ENCODE measurements at regions not wholly inside any gene's neighbourhood (a gene's known extent, or its start where the extent isn't known, plus 50 kb on each side); places are given as distances from the start of the nearest gene placed in this dataset.

GRCh38 chr10:64097391-64098122, 576.4 kb downstream of the REEP3 start:
- no peak for ATAC-seq (ENCODE audit: low read depth)
- CTCF ChIA-PET, result no interaction called here
- intact Hi-C loops (cut with micrococcal nuclease), result no loop called here
- 100% methylated on average over 1 of the region's 9 CpGs for WGBS (ENCODE audit: insufficient coverage)
- H3K4me3 Mint-ChIP-seq, result no peak overlapping the region
- no peaks in the 10 kb centered on the region for H3K9me3 Mint-ChIP-seq (ENCODE audit: insufficient read depth)
- Histone ChIP-seq H3K9me3 (ENCODE audit: control extremely low read depth in 1 of 3, control insufficient read depth in 2 of 3, insufficient read depth in 1 of 3, low read length in 2 of 3) (no peaks in the 10 kb centered on the region), H3K27ac (ENCODE audit: low read length in 2 of 2) (no peak overlapping the region), H3K27me3 (replicated peaks in 1 of 4; ENCODE audit: control extremely low read depth in 1 of 4, control insufficient read depth in 3 of 4, insufficient read depth in 4 of 4, low read length in 3 of 4) (no peaks in the 10 kb centered on the region), H3K4me2 (replicated peaks; ENCODE audit: low read depth, low read length, poor library complexity, severe bottlenecking) (no peak overlapping the region), H3K4me1 (ENCODE audit: control insufficient read depth in 2 of 2, insufficient read depth in 2 of 2, low read length in 2 of 2) (no peaks in the 10 kb centered on the region), H2AFZ (ENCODE audit: insufficient read depth, low read depth, low read length, poor library complexity, severe bottlenecking) (no peak overlapping the region), H3K4me3 (ENCODE audit: control extremely low read depth in 1 of 5, extremely low read depth in 1 of 5, insufficient read depth in 1 of 5, low read depth in 2 of 5, low read length in 4 of 5) (no peak overlapping the region), H3K36me3 (replicated peaks in 1 of 2; ENCODE audit: control extremely low read depth in 1 of 2, control insufficient read depth in 1 of 2, extremely low read depth in 1 of 2, insufficient read depth in 2 of 2, low read length in 1 of 2) (no peaks in the 10 kb centered on the region), H3K79me2 (ENCODE audit: control insufficient read depth, insufficient read depth, low read length) (no peaks in the 10 kb centered on the region), H4K20me1 (ENCODE audit: control insufficient read depth, insufficient read depth, low read length, poor library complexity, severe bottlenecking) (no peaks in the 10 kb centered on the region), H3K9ac (ENCODE audit: low read length) (no peak overlapping the region)
- TF ChIP-seq CTCF (IDR thresholded peaks at IDR 0.05), result no peak
- no peak for TF ChIP-seq EZH2 (IDR thresholded peaks at IDR 0.05; ENCODE audit: borderline replicate concordance, insufficient read depth, low read depth, low read length, poor library complexity, severe bottlenecking)
- POLR2A ChIA-PET, result no interaction called here
- no peak for DNase-seq
- no peaks in the 10 kb centered on the region for H3K4me1 Mint-ChIP-seq
- peaks cover 4% of the 10 kb centered on the region for H3K27me3 Mint-ChIP-seq
- no peak overlapping the region for H3K27ac Mint-ChIP-seq

GRCh38 chr10:64098994-64099393, 577.8 kb downstream of the REEP3 start:
- POLR2A ChIA-PET, result no interaction called here
- DNase-seq (no peak), ATAC-seq (ENCODE audit: low read depth) (no peak)
- intact Hi-C loops (cut with micrococcal nuclease), result no loop called here
- TF ChIP-seq EZH2 (IDR thresholded peaks at IDR 0.05; ENCODE audit: borderline replicate concordance, insufficient read depth, low read depth, low read length, poor library complexity, severe bottlenecking) (no peak), CTCF (IDR thresholded peaks at IDR 0.05) (no peak)
- Mint-ChIP-seq H3K9me3 (ENCODE audit: insufficient read depth) (no peaks in the 10 kb centered on the region), H3K27ac (no peak overlapping the region), H3K27me3 (peaks cover 4% of the 10 kb centered on the region), H3K4me1 (no peaks in the 10 kb centered on the region), H3K4me3 (no peak overlapping the region)
- no peak overlapping the region for H3K27ac ChIP-seq (ENCODE audit: low read length in 2 of 2)
- no peak overlapping the region for H2AFZ ChIP-seq (ENCODE audit: insufficient read depth, low read depth, low read length, poor library complexity, severe bottlenecking)
- no peaks in the 10 kb centered on the region for H3K36me3 ChIP-seq (replicated peaks in 1 of 2; ENCODE audit: control extremely low read depth in 1 of 2, control insufficient read depth in 1 of 2, extremely low read depth in 1 of 2, insufficient read depth in 2 of 2, low read length in 1 of 2)
- no peaks in the 10 kb centered on the region for H3K4me1 ChIP-seq (ENCODE audit: control insufficient read depth in 2 of 2, insufficient read depth in 2 of 2, low read length in 2 of 2)
- CTCF ChIA-PET, result no interaction called here
- no peaks in the 10 kb centered on the region for H3K79me2 ChIP-seq (ENCODE audit: control insufficient read depth, insufficient read depth, low read length)
- no peaks in the 10 kb centered on the region for H3K9me3 ChIP-seq (ENCODE audit: control extremely low read depth in 1 of 3, control insufficient read depth in 2 of 3, insufficient read depth in 1 of 3, low read length in 2 of 3)
- no peak overlapping the region for H3K4me3 ChIP-seq (ENCODE audit: control extremely low read depth in 1 of 5, extremely low read depth in 1 of 5, insufficient read depth in 1 of 5, low read depth in 2 of 5, low read length in 4 of 5)
- H3K27me3 ChIP-seq (replicated peaks in 1 of 4; ENCODE audit: control extremely low read depth in 1 of 4, control insufficient read depth in 3 of 4, insufficient read depth in 4 of 4, low read length in 3 of 4), result no peaks in the 10 kb centered on the region
- WGBS (ENCODE audit: insufficient coverage), result 100% methylated on average over 1 of the region's 1 CpG
- no peak overlapping the region for H3K9ac ChIP-seq (ENCODE audit: low read length)
- no peak overlapping the region for H3K4me2 ChIP-seq (replicated peaks; ENCODE audit: low read depth, low read length, poor library complexity, severe bottlenecking)
- H4K20me1 ChIP-seq (ENCODE audit: control insufficient read depth, insufficient read depth, low read length, poor library complexity, severe bottlenecking), result no peaks in the 10 kb centered on the region

Data from B cell (primary cell).